Panc1 (cell line): ENCODE measurements at regions not wholly inside any gene's neighbourhood (a gene's known extent, or its start where the extent isn't known, plus 50 kb on each side); places are given as distances from the start of the nearest gene placed in this dataset.

Experiments
- CTCF ChIP-seq: fragments of 450-650 bp; IDR thresholded peaks from 2 replicates; pipeline ENCODE4 v1.5.1; 2017; ENCODE audit warnings: mild to moderate bottlenecking
- POLR2AphosphoS5 ChIP-seq: IDR thresholded peaks from 2 replicates; pipeline ENCODE4 v1.6.1; 2012; ENCODE audit warnings: mild to moderate bottlenecking, low read depth, low read length, moderate library complexity
- REST ChIP-seq, 2 experiments: IDR thresholded peaks; 2 replicates each; pipeline ENCODE4 v1.6.1; 2011 to 2012; ENCODE audit warnings: low read depth in 2 of 2, control low read depth in 1 of 2, low read length in 1 of 2, mild to moderate bottlenecking in 1 of 2, moderate library complexity in 1 of 2; ENCODE audit not compliant: insufficient read depth in 1 of 2

GRCh38 chr10:64867501-64867962, 1346.3 kb downstream of the REEP3 start:
- no peak for TF ChIP-seq CTCF
- no peak for TF ChIP-seq REST (IDR thresholded peaks at IDR 0.05; ENCODE audit: insufficient read depth in 1 of 2, low read depth in 2 of 2, low read length in 1 of 2)
- no peak for TF ChIP-seq POLR2AphosphoS5
